Fibroblast of skin of left biceps (primary cell): ENCODE measurements at regions not wholly inside any gene's neighbourhood (a gene's known extent, or its start where the extent isn't known, plus 50 kb on each side); places are given as distances from the start of the nearest gene placed in this dataset.
"Not testable (repeated sequence)": the region's sequence is repeated elsewhere in the genome, so short reads cannot be mapped to it uniquely, and the experiment has no call there.

Experiments
- DNase-seq, 2 experiments: peaks; one replicate each; pipeline ENCODE4 v3.0.0-alpha.2; 2013; ENCODE audit warnings: low read depth in 2 of 2

DNA sequence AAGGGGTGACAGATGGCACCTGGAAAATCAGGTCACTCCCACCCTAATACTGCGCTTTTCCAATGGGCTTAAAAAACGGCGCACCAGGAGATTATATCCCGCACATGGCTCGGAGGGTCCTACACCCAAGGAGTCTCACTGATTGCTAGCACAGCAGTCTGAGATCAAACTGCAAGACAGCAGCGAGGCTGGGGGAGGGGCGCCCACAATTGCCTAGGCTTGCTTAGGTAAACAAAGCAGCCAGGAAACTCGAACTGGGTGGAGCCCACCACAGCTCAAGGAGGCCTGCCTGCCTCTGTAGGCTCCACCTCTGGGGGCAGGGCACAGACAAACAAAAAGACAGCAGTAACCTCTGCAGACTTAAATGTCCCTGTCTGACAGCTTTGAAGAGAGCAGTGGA is 205.7 kb upstream of the HTR1E start:
- DNase-seq, result not testable (repeated sequence)

DNA sequence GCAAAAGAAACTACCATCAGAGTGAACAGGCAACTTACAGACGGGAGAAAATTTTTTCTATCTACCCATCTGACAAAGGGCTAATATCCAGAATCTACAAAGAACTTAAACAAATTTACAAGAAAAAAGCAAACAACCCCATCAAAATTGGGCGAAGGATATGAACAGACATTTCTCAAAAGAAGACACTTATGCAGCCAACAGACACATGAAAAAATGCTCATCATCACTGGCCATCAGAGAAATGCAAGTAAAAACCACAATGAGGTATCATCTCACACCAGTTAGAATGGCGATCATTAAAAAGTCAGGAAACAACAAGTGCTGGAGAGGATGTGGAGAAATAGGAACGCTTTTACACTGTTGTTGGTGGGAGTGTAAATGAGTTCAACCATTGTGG is 206.6 kb upstream of the HTR1E start:
- not testable (repeated sequence) for DNase-seq

DNA sequence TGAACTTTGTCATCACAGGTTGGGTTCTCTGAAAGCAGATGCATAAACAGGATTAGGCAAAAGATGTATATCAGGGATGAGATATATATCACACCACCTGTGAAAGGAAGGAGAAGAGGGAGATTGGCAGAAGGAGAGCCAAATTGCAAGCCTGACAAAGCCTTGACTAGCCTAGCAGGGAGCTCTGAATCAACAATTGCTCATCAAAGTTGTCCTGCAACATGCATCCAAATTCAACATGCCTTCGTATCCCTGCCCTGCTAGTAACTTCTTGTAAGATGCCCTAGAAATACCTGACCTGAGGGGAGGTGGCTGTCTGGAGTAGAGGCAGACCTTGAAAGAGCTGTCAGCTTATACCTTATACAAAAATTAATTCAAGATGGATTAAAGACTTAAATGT is 207.1 kb upstream of the HTR1E start:
- DNase-seq, result no peak

DNA sequence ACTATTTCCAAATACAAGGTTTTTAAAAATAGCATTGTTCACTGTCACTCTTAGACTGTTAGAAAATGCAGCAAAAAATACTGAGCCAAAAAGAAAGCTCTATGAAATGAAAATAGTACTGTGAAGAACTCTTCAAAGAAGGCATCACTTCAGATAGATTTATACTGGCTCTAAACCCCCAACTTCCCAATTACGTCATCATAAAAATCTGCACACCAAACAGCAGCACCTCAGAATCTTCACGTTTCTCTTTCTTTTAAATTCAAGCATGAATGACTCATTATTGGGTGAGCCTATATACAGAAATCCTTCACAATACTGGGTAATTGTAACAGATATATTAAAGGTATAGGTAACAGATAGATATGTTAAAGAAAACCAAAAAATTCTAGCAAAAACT is 208.4 kb upstream of the HTR1E start:
- DNase-seq, result no peak

DNA sequence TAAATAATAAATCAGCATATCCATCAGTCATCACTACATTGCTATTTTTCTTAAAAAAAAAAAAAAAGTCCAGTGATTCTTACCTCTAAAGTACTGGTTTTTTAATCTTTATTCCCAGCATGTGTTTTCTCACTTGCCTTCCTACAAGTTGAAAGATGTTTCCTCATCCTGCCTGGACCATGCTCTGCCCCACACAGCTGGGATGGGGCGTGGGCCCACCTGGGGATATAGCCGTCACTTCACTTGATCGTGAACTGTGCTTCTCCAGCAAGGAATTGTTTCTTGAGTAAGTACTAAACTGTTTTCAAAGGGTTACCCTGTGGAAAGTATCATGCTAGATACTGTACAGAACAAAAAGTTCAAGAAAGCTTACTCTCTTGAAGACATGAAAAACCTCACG is 212.6 kb upstream of the HTR1E start:
- no peak for DNase-seq

DNA sequence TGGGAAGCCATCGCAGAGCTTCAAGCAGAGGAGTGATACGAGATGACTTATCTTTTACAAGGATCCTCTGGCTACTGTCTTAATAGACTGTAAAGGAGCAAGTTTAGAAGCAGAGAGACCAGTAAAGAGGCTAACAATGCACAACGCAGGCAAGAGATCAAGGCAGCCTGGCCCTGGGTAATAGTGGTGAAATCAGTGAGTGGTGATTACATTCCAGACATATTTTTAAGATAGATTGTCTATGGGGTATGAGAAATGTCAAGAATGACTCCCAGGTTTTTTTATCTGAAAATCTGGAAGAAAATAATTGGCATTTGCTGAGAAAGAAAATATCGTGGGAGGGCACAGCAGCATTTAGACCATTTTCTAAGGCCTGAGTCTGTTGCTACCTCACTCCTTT is 213.6 kb upstream of the HTR1E start:
- DNase-seq, result no peak

DNA sequence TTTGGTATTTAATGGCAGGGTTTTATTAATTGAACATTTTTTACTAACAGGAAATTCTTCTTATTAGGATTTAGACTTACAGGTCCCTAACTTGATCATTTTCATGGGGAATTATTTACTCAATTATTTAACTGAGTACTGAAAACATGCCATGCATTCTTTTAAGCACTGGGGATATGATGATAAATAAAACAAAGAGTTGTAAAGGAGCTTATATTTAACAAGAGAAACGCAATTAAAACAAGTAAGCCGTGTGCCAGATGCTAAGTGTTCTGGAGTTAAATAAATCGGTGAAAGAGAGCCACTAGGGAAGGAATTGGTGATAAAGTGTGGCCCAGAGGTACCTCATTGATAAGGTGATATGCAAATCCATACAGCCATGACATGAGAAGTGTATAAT is 214.2 kb upstream of the HTR1E start:
- no peak for DNase-seq

DNA sequence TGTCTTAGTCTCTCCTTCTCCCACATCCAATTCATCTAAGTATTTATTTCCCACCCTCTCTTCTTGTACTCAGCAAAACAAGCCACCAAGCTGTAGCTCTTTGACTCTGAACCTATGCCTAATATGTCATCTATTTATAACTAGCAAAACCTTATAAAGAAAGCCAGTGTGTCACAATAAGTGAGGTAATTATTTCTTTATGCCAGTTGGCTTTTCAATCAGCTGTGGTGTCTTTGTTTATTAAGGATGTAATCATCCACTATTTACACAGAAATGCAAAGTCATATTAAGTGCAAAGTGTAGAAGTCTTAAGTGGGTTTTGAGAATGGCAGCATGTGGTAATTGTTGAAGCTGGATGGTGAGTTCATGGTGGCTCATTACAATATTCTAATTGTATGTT is 215.2 kb upstream of the HTR1E start:
- DNase-seq, result no peak

DNA sequence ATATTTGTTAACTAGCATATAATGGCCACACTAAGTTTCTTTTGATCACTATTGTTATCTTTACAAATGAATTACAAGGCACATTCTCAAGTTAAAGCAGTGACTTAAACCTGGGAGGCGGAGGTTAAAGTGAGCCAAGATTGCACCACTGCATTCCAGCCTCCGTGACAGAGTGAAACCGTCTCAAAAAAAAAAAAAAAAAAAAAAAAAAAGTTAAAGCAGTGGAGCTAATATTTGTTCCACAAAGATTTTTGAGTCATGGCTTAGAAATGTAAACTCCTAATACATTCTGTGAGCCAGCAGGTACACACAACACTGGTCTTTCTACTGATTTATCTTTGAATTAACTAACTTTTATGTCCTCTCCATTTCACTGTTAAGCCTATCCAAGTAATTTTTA is 221.7 kb upstream of the HTR1E start:
- no peak for DNase-seq

DNA sequence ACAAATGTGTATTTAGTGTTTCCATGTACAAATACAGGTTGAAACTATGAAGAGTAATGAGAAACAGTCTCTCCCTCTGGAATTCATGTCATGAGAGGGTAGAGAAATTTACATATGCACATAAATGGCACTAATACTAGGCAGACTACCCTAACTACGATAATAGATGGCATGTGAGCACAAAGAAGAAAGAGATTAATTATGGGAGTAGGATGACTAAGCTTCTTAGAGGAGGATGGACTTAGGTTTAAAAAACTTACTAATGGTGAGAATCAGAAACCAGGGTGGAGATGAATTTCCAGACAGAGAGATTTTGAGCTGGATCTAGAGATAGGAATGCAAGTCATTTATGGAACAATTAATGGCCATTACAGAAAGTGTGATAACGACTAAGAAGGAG is 225.3 kb upstream of the HTR1E start:
- no peak for DNase-seq

DNA sequence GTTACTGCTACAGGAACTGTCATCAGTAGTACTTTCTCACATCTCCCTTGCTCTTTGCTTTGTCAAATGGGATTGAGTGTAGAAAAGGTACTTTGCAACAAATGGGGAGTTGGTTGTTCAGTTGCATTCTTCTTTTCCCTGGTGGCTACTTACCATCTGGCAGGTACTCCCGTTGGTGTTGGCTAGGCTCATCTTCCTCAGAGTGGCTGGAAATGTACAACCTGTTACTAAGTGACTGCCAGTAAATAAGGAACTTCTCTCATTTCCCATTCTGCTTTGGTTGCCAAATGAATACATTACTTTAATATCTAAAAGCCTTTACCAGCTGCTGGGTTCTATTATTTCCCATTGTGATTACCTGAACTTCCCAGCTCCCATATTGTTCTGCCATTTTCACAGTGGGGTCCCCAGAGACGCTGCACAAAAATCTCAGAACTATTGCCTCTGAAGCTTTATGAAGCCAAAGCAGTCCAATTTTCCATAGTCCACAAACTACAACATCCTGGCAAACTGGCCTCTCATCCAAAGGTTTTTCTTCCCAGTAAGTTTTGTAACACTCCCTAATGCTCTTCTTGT is 229.7 kb upstream of the HTR1E start:
- no peak for DNase-seq

DNA sequence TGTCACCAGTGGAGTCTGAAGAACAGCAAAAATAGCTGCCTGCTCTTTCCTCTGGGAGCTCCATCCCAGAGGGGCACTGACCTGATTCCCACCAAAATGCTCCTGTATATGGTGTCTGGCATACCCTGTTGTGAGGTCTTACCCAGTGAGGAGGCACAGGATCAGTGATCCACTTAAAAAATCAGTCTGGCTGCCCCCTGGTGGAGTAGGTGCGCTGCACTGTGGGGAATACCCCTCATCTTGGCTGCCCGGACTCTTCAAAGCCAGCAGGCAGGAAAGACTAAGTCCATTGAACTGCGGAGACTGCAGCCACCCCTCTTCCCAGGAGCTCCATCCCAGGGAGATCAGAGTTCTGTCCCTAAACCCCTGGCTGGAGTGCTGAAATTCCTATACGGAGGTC is 230.9 kb upstream of the HTR1E start:
- DNase-seq, result no peak

DNA sequence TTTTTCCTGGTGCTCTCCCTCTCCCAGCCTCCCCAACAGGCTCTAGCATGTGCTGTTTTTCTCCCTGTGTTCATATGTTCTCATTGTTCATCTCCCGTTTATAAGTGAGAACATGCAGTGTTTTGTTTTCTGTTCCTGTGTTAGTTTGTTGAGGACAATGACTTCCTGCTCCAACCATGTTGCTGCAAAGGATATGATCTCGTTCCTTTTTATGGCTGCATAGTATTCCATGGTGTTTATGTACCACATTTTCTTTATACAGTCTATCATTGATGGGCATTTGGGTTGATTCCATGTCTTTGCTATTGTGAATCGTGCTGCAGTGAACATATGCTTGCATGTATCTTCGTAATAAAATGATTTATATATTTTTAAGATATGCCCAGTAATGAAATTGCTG is 236.1 kb upstream of the HTR1E start:
- not testable (repeated sequence) for DNase-seq

DNA sequence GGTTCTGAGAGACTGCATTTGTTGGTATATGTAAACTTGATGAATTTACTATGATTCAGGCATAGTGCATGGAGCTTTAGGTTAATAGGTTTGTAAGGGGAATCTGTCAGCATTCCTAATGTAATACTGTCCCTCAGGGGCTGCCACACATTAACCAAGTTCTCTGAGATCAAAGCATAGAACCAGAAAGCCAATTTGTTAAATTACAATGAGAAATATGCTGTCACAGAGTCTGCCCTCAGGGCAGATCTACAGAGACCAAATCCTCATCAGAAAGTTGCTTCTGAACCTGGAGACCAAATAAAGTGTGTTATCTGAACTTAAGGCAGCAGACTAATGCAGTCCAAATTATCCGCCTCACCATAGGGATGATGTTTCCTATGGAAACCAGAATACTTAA is 250.8 kb upstream of the HTR1E start:
- DNase-seq, result no peak

DNA sequence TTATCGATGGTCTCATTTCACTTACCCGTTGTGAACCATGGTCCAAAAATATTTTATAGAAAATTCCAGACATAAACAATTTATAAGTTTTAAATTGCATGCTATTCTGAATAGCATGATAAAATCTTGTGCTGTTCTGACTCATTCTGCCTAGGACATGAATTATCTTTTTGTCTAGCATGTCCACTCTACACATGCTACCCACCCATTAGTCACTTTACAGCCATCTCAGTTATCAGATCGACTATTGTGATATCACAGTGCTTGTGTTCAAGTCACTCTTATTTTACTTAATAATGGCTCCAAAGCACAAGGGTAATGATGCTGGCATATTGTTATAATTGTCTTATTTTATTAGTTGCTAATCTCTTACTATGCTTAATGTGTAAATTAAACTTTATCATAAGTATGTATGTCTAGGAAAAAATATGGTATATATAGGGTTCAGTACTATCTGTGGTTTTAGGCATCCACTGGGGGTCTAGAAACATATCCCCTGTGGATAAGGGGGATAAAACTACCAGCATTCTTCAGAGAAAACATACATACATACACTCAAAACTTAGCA is 252.0 kb upstream of the HTR1E start:
- no peak for DNase-seq

DNA sequence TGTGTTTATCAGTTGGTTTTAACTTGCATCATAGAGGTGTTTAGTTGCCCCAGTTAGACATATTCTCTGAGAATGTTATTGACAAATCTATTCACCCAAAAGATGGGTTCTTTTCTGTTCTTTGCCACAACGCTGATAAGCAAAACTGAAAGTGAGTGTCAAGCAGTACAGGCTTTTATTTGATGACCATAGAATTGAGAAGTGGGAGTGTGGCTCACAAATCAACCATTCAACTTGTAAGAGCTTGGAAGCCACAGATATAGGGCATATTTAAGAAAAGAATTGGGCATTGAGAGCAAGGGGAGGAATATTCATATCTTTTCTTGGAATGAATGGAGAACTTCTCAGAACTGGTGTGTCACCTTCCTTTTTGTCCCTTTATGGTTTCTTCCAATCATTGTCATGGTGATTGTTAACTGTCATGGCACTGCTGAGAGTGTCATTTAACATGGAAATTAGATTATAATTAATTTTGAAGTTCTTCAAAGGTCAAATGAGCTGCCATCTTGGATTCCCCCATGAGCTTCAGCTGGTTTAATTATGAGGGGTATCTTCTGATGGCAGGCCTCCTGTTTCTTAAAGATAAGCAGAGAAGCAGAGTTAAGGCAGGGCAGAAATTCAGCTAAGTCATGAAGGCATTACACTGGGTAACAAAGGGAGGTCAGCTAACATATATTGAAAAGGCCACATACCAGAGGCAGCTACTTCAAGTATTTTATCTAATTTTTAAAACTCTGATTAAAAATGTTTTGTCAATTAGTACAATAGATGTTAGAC is 254.0 kb upstream of the HTR1E start:
- no peak for DNase-seq

DNA sequence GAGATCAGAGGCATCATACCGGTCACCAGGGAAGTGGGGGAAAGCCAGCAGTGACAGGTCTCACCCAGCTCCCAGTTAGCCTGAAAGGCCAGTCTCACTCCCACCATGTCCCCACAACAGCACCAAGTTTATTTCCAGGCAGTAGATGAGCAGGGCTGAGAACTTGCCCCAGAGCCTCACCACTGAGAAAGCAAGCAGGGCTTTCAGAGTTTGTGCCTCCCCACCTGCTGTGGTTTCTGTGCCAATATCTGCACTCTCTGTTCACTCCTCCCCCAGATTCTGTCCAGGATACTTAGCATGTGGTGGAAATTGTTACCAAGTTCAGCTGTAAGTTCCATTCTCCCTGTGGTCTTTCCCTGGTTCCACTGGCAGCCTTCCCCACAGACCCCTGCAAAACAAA is 255.0 kb upstream of the HTR1E start:
- DNase-seq, result no peak

DNA sequence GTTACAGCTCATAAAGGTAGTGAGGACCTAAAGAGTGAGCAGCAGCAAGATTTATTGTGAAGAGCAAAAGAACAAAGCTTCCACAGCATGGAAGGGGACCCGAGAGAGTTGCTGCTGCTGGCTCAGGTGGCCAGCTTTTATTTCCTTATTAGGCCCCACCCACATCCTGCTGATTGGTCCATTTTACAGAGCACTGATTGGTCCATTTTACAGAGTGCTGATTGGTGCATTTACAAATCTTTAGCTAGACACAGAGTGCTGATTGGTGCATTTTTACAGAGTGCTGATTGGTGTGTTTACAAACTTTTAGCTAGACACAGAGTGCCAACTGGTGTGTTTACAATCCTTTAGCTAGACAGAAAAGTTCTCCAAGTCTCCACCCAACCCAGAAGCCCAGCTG is 256.2 kb upstream of the HTR1E start:
- DNase-seq, result not testable (repeated sequence)

DNA sequence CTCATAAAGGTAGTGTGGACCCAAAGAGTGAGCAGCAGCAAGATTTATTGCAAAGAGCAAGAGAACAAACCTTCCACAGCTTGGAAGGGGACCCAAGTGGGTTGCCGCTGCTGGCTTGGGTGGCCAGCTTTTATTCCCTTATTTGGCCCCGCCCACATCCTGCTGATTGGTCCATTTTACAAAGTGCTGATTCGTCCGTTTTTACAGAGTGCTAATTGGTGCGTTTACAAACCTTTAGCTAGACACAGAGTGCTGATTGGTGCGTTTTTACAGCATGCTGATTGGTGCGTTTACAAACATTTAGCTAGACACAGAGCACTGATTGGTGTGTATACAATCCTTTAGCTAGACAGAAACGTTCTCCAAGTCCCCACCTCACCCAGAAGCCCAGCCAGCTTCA is 265.2 kb upstream of the HTR1E start:
- DNase-seq, result not testable (repeated sequence)

DNA sequence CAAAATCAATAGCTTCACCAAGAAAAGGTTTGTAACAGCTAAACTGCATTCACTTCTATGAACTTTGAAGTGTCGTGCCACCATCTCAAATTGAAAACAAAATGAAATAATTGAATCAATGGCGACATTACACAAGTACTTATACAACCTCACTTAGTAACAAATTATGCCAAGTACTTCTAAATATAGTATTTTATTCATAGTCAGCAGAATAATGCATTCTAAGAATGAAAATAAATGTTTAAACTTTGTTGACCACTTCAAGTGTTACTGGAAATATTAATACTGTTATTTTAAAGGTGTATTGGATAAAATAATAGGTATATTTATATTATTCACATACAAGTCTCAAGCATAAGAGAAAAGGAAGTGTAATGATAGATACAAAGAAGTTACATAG is 280.1 kb upstream of the HTR1E start:
- no peak for DNase-seq

DNA sequence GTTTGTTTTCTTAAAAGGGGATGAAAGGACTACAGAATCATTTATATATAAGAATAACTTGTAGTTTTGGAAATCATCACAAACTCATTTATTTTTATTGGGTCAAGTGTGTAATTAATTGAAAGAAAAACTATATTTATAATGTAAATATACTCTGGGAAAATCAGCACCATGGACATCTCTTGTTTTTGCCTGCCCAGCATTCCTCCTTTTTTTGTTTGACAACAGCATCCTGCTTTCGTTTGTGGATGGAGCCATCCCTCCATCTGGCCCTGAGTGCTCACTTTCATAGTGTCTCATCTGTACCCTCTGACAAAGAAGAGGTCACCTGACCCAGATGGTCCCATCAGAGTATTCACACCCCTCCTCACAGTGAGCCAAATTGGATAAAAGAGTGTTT is 308.2 kb upstream of the HTR1E start:
- DNase-seq, result no peak

DNA sequence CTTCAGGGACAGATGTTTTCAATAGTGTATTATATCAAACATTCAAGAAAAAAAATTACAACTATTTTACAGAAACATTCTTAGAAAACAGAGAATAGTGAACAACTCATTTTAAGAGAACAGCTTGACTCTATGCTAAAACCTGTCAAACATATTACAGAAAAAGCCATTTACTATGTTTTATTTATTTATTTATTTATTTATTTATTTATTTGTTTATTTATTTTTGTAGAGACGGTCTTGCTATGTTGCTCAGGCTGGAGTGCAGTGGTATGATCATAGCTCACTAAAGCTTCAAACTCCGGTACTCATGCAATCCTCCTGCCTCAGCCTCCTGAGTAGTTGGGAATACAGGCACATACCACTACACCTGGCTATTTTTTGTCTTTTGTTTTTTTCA is 317.9 kb upstream of the HTR1E start:
- no peak for DNase-seq

DNA sequence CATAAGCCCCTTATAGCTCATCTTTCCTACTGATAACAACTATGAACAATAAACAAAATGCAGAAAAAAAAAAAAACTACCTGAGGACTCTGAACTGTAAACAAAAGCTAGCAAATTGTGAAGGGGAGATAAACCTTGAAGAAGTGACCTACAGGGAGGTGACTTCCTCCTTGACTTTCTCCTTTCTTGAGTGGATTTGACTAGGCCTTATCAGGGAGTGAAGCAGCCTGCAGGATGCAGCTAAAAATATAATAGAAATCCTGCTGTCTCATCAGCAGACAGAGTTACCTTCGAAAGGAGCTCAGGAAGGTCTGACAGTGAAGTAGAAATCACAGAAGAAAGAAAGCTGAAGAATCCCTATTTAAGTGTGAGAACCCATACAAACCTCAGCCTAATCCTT is 322.0 kb upstream of the HTR1E start:
- DNase-seq, result no peak
